ENCODE measurements at regions not wholly inside any gene's neighbourhood (a gene's known extent, or its start where the extent isn't known, plus 50 kb on each side); places are given as distances from the start of the nearest gene placed in this dataset.

DNA sequence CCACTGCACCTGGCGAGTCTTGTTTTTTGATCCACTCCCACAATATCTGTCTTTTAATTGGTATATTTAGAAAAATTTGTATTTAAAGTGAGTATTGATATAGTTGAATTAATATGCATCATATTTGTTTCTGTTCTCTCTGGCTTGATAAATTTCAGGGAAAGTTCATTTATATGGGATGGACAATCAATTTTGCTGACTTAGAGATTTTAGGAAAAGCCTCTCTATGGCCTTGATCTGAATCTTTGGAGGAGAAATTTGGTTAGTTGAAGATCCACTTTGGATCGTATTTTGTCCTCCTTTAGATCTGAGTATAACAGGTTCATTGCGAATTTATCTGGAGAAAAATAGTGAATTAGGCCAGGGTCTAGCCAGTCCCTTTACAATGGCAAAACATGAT lies 67.2 kb downstream of the SPRY2 start:
- H3K4me3 ChIP-seq: no peak overlapping the region
- H3K27me3 ChIP-seq: no peaks in the 10 kb centered on the region
- H3K9me3 ChIP-seq: peaks cover 0 to 8% (median 4%) of the 10 kb centered on the region in 4 donors
- WGBS, 2 donors: 94 to 96% methylated on average over 3 of the region's 3 CpGs
- H3K4me1 ChIP-seq: peaks cover 0 to 10% (median 7%) of the 10 kb centered on the region in 4 donors
- H3K36me3 ChIP-seq: no peaks in the 10 kb centered on the region
- TF ChIP-seq POLR2A (IDR thresholded peaks at IDR 0.05) (no peak), EP300 (IDR thresholded peaks at IDR 0.05) (no peak), POLR2AphosphoS5 (IDR thresholded peaks at IDR 0.05) (no peak)
- TF ChIP-seq, protein P1, sequence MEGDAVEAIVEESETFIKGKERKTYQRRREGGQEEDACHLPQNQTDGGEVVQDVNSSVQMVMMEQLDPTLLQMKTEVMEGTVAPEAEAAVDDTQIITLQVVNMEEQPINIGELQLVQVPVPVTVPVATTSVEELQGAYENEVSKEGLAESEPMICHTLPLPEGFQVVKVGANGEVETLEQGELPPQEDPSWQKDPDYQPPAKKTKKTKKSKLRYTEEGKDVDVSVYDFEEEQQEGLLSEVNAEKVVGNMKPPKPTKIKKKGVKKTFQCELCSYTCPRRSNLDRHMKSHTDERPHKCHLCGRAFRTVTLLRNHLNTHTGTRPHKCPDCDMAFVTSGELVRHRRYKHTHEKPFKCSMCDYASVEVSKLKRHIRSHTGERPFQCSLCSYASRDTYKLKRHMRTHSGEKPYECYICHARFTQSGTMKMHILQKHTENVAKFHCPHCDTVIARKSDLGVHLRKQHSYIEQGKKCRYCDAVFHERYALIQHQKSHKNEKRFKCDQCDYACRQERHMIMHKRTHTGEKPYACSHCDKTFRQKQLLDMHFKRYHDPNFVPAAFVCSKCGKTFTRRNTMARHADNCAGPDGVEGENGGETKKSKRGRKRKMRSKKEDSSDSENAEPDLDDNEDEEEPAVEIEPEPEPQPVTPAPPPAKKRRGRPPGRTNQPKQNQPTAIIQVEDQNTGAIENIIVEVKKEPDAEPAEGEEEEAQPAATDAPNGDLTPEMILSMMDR (IDR thresholded peaks at IDR 0.05): no peak
- DNase-seq (no peak), ATAC-seq (ENCODE audit: low FRiP score in 2 of 2) (no peak)
- H3K27ac ChIP-seq: no peak overlapping the region

DNA sequence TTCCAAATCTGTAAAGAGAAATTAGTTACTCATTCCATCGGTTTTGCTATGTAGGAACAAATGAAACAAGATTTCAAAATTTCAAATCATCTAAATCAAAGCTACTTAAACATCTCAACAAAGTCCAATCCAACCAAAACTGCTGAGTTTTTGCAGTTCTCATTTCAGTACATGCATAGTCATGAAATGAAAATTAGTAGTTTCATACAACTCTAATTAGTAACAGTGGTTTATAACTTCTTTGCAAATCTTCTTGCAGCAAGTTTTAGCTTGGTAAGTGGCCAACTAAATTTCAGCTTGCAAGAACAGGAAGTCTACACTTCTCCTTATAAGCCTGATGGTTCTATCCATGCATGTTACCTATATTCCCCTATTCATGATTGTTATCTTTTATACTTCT lies 75.6 kb downstream of the SPRY2 start:
- Histone ChIP-seq H3K27ac (no peak overlapping the region), H3K36me3 (no peaks in the 10 kb centered on the region), H3K9me3 (peaks cover 0 to 6% (median 0%) of the 10 kb centered on the region in 4 donors), H3K4me1 (no peaks in the 10 kb centered on the region), H3K27me3 (no peaks in the 10 kb centered on the region), H3K4me3 (no peak overlapping the region)
- ATAC-seq (ENCODE audit: low FRiP score in 2 of 2) (no peak), DNase-seq (no peak)
- TF ChIP-seq, protein P1 (IDR thresholded peaks at IDR 0.05): no peak
- TF ChIP-seq POLR2AphosphoS5 (IDR thresholded peaks at IDR 0.05): no peak
- TF ChIP-seq POLR2A (IDR thresholded peaks at IDR 0.05): no peak
- TF ChIP-seq EP300 (IDR thresholded peaks at IDR 0.05): no peak
- WGBS, 2 donors: 74% methylated on average over 1 of the region's 1 CpG

DNA sequence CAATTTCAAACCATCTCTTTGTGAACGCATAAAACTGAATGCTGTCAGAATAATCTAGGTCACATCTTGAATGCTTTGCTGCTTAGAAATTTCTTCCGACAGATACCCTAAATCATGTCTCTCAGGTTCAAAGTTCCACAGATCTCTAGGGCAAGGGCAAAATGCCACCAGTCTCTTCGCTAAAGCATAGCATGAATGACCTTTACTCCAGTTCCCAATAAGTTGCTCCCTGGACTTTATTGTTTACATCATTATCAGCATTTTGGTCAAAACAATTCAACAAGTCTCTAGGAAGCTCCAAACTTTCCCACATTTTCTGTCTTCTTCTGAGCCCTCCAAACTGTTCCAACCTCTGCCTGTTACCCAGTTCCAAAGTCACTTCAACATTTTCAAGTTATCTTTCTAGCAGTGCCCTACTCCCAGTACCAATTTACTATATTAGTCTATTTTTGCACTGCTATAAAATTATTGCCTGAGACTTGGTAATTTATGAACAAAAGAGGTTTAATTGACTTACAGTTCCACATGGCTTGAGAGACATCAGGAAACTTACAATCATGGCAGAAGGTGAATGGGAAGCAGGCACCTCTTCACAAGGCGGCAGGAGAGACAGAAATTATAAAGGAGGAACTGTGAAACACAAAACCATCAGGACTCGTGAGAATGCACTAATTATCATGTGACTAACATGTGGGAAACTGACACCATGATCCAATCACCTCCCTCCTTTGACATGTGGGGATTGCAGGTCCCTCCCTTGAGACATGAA lies 77.0 kb downstream of the SPRY2 start:
- Histone ChIP-seq H3K27me3 (no peaks in the 10 kb centered on the region), H3K4me1 (no peaks in the 10 kb centered on the region), H3K4me3 (no peak overlapping the region), H3K27ac (no peak overlapping the region), H3K36me3 (no peaks in the 10 kb centered on the region), H3K9me3 (peaks cover 0 to 6% (median 0%) of the 10 kb centered on the region in 4 donors)
- DNase-seq (no peak), ATAC-seq (ENCODE audit: low FRiP score in 2 of 2) (no peak)
- TF ChIP-seq POLR2AphosphoS5 (IDR thresholded peaks at IDR 0.05) (no peak), EP300 (IDR thresholded peaks at IDR 0.05) (no peak), POLR2A (IDR thresholded peaks at IDR 0.05) (no peak)
- TF ChIP-seq, protein P1 (IDR thresholded peaks at IDR 0.05): no peak
- 72 to 80% methylated on average over 5 of the region's 5 CpGs for WGBS, 2 donors

DNA sequence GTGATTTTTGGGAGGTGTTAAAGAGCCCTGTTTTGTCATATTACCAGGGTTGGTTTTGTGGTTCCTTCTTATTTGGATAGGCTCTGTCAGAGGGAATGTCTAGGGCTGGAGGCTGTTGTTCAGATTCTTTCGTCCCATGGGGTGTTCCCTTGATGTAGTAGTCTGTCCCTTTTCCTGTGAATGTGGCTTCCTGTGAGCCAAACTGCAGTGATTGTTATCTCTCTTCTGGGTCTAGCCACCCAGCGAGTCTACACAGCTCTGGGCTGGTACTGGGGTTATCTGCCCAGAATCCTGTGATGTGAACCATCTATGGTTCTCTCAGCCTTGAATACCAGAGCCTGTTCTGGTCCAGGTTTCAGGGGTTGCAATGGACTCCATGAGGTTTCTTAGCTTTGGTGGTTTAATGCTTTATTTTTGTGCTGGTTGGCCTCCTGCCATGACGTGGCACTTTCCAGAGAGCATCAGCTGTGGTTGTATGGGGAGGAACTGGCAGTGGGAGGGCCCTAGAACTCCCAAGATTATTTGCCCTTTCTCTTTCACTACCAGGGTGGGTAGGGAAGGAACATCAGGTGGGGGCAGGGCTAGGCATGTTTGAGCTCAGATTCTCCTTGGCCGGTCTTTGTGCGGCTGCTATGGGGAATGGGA lies 78.8 kb downstream of the SPRY2 start:
- no peak for TF ChIP-seq POLR2AphosphoS5 (IDR thresholded peaks at IDR 0.05)
- TF ChIP-seq POLR2A (IDR thresholded peaks at IDR 0.05): no peak
- TF ChIP-seq EP300 (IDR thresholded peaks at IDR 0.05): no peak
- TF ChIP-seq, protein P1 (IDR thresholded peaks at IDR 0.05): no peak
- ATAC-seq (ENCODE audit: low FRiP score in 2 of 2): no peak
- WGBS, 2 donors: 75% methylated on average over 5 of the region's 5 CpGs
- Histone ChIP-seq H3K36me3 (no peaks in the 10 kb centered on the region), H3K27ac (no peak overlapping the region), H3K27me3 (no peaks in the 10 kb centered on the region), H3K9me3 (peaks cover 0 to 6% (median 0%) of the 10 kb centered on the region in 4 donors), H3K4me3 (no peak overlapping the region), H3K4me1 (no peaks in the 10 kb centered on the region)
- DNase-seq: no peak
